ENCODE measurements at regions not wholly inside any gene's neighbourhood (a gene's known extent, or its start where the extent isn't known, plus 50 kb on each side); places are given as distances from the start of the nearest gene placed in this dataset.
"Not testable (repeated sequence)": the region's sequence is repeated elsewhere in the genome, so short reads cannot be mapped to it uniquely, and the experiment has no call there.

- not testable (repeated sequence) for TF ChIP-seq EZH2 (IDR thresholded peaks at IDR 0.05); POLR2AphosphoS5 (IDR thresholded peaks at IDR 0.05; ENCODE audit: borderline replicate concordance, low read depth, low read length); FOXP2 (optimal IDR thresholded peaks at IDR 0.05; ENCODE audit: control extremely low read depth, extremely low read length, insufficient read depth)
These were observed 58.3 kb downstream of the NPIPB11 start for GRCh38 chr16:29348123-29348690.
